ENCODE measurements at regions not wholly inside any gene's neighbourhood (a gene's known extent, or its start where the extent isn't known, plus 50 kb on each side); places are given as distances from the start of the nearest gene placed in this dataset.

GRCh38 chr2:76257802-76258201 lies 547.1 kb upstream of the GCFC2 start:
- DNase-seq = no peak
- no peaks in the 10 kb centered on the region for H3K36me3 ChIP-seq
- H3K27me3 ChIP-seq (ENCODE audit: insufficient read depth, low read depth, severe bottlenecking) = no peaks in the 10 kb centered on the region
- no peak overlapping the region for H3K27ac ChIP-seq
- no peak for TF ChIP-seq CTCF (IDR thresholded peaks at IDR 0.05; ENCODE audit: low read depth, low read length)
- H3K4me3 ChIP-seq (ENCODE audit: low read depth, low read length) = no peak overlapping the region
- H3K9me3 ChIP-seq (ENCODE audit: severe bottlenecking) = no peaks in the 10 kb centered on the region

- Histone ChIP-seq H3K27me3 (ENCODE audit: insufficient read depth, low read depth, severe bottlenecking) (no peaks in the 10 kb centered on the region), H3K9me3 (ENCODE audit: severe bottlenecking) (no peaks in the 10 kb centered on the region), H3K36me3 (no peaks in the 10 kb centered on the region), H3K27ac (no peak overlapping the region), H3K4me3 (ENCODE audit: low read depth, low read length) (no peak overlapping the region)
- no peak for TF ChIP-seq CTCF (IDR thresholded peaks at IDR 0.05; ENCODE audit: low read depth, low read length)
- no peak for DNase-seq
These were observed 545.9 kb upstream of the GCFC2 start for GRCh38 chr2:76256458-76257088.

GRCh38 chr2:76252704-76253103 lies 542.0 kb upstream of the GCFC2 start:
- Histone ChIP-seq H3K9me3 (ENCODE audit: severe bottlenecking) (no peaks in the 10 kb centered on the region), H3K27me3 (ENCODE audit: insufficient read depth, low read depth, severe bottlenecking) (no peaks in the 10 kb centered on the region), H3K4me3 (ENCODE audit: low read depth, low read length) (no peak overlapping the region), H3K27ac (no peak overlapping the region), H3K36me3 (no peaks in the 10 kb centered on the region)
- TF ChIP-seq CTCF (IDR thresholded peaks at IDR 0.05; ENCODE audit: low read depth, low read length) = no peak
- no peak for DNase-seq

- Histone ChIP-seq H3K36me3 (no peaks in the 10 kb centered on the region), H3K4me3 (ENCODE audit: low read depth, low read length) (no peak overlapping the region), H3K27ac (no peak overlapping the region), H3K27me3 (ENCODE audit: insufficient read depth, low read depth, severe bottlenecking) (no peaks in the 10 kb centered on the region), H3K9me3 (ENCODE audit: severe bottlenecking) (no peaks in the 10 kb centered on the region)
- TF ChIP-seq CTCF (IDR thresholded peaks at IDR 0.05; ENCODE audit: low read depth, low read length) = no peak
- no peak for DNase-seq
These were observed 540.6 kb upstream of the GCFC2 start for GRCh38 chr2:76251342-76251741.

GRCh38 chr2:76247006-76247405 lies 536.3 kb upstream of the GCFC2 start:
- Histone ChIP-seq H3K27me3 (ENCODE audit: insufficient read depth, low read depth, severe bottlenecking) (no peaks in the 10 kb centered on the region), H3K4me3 (ENCODE audit: low read depth, low read length) (no peak overlapping the region), H3K9me3 (ENCODE audit: severe bottlenecking) (no peaks in the 10 kb centered on the region), H3K36me3 (no peaks in the 10 kb centered on the region), H3K27ac (no peak overlapping the region)
- no peak for DNase-seq
- TF ChIP-seq CTCF (IDR thresholded peaks at IDR 0.05; ENCODE audit: low read depth, low read length) = no peak
